GM18867 (cell line): ENCODE measurements at regions not wholly inside any gene's neighbourhood (a gene's known extent, or its start where the extent isn't known, plus 50 kb on each side); places are given as distances from the start of the nearest gene placed in this dataset.
"Not testable (repeated sequence)": the region's sequence is repeated elsewhere in the genome, so short reads cannot be mapped to it uniquely, and the experiment has no call there.

Source experiments
- ATAC-seq: cut with Tn5 transposase; IDR thresholded peaks from one replicate; pipeline ENCODE4 v1.9.1; 2021; ENCODE audit warnings: mild to moderate bottlenecking, moderate library complexity; ENCODE audit not compliant: unreplicated experiment

DNA sequence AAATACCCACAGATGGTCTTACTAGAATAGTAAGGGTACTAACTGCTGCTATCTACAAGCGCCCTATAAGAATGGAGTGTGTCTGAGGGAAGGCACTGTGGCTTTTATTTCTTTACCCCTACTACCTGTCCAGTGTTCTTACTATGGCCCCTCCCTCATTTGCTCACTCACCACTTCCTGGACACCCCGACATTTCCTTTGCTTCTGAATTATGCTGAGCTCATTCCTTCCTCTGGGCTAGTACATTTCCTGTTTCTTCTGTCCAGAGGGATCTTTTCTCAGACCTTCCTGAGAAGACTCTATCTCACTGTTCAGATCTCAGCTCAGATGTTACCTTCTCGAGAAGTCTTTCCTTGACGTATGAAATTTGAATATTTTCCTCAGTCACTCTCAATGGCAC is 192.1 kb upstream of the DAB1 start:
- ATAC-seq: no peak

DNA sequence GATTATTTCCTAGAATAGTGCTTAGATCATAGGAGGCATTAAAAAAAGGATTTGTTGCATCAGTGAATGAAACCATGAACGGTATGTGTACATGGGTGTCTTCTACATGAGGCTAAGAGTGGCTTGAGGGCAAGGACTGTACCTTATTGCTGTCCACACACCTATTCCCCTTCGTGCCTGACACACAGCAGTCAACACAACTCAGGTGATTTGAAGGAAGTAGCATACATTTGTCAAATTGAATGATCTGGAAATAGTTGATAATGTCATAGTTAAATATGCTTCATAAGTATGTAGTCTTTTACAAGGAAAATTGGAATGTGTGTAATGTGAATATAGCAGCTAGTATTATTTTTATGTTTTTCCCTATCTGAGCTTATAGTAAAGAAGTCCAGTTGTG is 189.0 kb upstream of the DAB1 start:
- ATAC-seq: no peak

DNA sequence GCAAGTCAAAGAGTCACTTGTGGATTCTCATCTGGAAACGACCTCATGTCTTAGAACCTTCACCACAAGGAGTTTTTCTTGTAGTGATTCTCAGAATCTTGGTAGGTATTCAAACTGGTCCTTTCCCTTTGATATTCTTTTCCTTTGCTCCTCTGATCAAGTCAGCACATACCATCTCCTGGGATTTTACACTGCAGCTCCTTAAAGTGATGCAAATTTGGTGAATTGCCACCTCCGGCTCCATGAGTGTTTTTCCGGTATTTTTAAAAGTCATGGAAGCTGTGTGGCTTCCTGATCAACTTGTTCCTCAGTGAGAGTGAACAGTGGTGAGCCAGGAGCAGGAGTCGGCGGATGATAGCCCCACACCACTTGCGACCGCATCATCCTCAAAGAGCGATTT is 182.1 kb upstream of the DAB1 start:
- no peak for ATAC-seq

DNA sequence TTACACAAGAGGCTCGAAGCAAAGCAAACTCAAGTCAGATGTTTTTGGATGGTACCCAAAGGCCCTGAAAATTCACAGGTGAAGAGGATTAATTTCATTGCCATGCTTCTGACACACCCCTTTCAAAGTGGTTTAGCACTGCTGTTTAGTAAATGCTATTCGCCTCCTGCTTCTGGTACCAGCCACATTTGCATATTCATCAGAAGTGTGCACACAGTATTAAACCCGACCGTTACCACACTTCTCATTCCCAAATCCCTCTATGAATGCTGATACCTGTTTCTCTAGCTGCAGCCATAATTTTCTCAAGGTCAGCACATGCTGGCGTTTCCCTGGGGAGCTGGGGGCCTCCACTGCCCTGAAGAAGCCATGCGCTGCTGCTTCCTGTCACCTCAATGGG is 179.8 kb upstream of the DAB1 start:
- no peak for ATAC-seq

DNA sequence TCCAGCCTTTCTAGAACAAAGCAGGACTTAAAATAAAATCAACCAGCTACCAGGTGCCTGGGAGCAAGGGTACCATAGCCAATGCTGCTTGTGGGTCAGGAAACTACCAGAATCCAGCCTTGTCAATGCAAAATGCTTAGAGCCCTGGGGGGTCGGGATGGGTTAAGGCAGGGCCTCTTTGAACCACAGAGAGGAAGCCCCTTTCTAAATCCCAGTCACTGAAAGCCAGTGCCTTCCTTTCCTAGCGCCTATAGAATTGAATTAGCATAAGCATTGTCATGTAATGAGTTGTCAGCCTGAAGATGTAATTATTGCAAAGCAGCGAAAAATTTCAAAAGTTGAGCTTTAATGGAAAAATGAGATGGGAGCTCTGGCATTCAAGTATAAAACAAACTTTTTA is 176.6 kb upstream of the DAB1 start:
- no peak for ATAC-seq

- no peak for ATAC-seq
Observed at GRCh38 chr1:57599236-57599994, 175.6 kb upstream of the DAB1 start.

GRCh38 chr1:57597036-57597435 is 173.2 kb upstream of the DAB1 start:
- ATAC-seq: no peak

- no peak for ATAC-seq
Observed at GRCh38 chr1:57594002-57594401, 170.1 kb upstream of the DAB1 start.

DNA sequence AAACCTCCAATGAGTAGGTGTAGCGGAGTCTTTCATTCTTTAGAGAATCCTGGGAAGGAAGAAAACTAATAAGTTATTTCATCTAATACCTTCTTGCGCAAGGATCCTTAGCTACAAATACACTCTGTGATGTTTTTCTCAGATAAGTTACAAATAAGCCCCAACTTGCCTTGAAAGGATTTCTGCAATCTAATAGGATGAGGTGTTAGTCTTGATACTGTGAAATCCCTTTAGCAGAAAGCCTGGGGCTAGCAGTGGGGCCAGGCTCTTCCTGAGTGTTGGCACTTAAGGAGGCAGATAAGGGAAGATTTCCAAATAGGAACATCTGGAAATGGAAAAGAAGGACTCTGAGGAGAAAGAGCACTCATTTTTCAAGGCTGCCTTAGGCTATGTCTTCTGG is 168.0 kb upstream of the DAB1 start:
- ATAC-seq: no peak

- ATAC-seq: no peak
Observed at GRCh38 chr1:57590978-57591377, 167.1 kb upstream of the DAB1 start.

- no peak for ATAC-seq
Observed at GRCh38 chr1:57586842-57587241, 163.0 kb upstream of the DAB1 start.

DNA sequence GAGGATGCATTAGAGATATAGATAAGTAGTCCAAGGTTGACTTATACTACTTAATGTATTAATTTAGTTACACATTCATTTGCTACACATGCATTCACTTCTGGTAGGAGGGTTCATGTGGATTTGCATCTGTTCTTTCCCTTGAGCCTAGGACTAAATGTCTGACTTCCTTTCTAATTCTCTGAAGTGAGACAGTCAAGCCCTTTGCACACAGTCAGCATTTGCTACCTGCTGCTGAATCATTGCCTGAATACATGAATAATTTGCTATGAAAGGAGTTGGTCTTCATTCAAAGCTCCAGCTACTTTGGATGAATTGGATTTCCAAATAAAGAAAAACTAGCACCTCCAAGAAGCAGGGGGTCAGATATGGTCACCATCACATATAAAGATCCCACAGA is 154.8 kb upstream of the DAB1 start:
- ATAC-seq: no peak

GRCh38 chr1:57578099-57578498 is 154.2 kb upstream of the DAB1 start:
- no peak for ATAC-seq

DNA sequence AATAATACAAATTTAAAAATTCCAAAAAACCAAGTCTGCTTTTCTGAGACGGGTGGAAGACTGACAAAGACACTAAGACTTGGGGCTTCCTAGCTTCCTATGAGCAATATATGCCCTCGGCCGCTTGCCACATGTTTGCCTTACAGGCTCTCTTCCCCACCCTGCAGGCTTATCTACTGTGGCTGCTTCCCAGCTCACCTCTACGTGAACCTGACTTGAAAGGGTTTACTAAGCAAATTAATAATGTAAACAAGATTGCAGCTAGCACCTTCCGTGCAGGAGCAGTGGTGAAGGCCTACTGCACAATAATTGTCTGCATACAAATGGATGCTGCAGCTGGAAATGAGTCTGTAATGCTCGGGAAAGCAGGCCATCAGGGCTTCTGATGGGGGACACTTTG is 152.9 kb upstream of the DAB1 start:
- no peak for ATAC-seq

DNA sequence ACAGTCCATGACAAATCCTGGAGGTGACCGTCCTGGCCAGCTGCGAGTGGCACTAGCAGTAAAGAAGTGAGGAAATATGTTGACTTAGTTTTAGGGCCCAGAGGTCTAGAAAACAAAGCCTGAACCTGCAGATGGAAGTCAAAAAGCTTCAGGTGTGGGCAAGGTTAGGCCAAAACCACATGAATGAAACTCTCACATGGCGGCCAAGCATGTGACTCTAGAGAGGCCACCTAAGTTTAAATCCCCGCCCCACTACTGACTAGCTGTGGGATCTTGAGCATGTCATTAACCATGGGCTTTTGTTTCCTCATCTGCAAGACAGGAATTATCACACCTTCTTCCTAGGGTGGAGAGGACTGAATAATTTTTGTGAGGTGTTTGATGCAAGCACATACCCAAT is 148.2 kb upstream of the DAB1 start:
- no peak for ATAC-seq

- ATAC-seq: not testable (repeated sequence)
Observed at GRCh38 chr1:57558066-57558465, 134.2 kb upstream of the DAB1 start.

DNA sequence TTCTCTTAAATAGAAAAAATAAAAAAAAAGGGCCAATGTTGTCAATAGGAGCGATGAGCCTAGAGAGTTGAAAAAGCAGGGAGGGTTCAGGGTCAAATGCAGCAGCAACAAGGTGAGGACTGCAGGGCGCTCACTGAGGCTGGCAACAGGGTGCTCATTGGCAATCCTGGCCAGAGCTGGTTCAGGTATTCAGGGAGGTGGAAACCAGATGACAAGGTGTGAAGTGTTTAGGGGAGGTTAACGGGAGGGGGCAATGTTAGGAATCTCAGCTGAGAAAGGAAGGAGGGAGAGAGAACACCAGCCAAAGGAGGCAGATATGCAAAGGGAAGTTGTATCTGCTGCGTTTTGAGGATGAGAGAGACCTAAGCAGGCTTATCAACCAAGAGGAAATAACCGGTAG is 129.8 kb upstream of the DAB1 start:
- no peak for ATAC-seq

GRCh38 chr1:57551476-57551875 is 127.6 kb upstream of the DAB1 start:
- ATAC-seq: no peak

GRCh38 chr1:57550092-57550491 is 126.2 kb upstream of the DAB1 start:
- ATAC-seq: no peak

GRCh38 chr1:57549300-57549699 is 125.4 kb upstream of the DAB1 start:
- ATAC-seq: no peak

- ATAC-seq: no peak
Observed at GRCh38 chr1:57546549-57547330, 122.9 kb upstream of the DAB1 start.

GRCh38 chr1:57544345-57544744 is 120.5 kb upstream of the DAB1 start:
- ATAC-seq: no peak
